ENCODE measurements at regions not wholly inside any gene's neighbourhood (a gene's known extent, or its start where the extent isn't known, plus 50 kb on each side); places are given as distances from the start of the nearest gene placed in this dataset.
A peak's percentile ranks its signal among the peaks of the same experiment; 100 is the strongest.

DNA sequence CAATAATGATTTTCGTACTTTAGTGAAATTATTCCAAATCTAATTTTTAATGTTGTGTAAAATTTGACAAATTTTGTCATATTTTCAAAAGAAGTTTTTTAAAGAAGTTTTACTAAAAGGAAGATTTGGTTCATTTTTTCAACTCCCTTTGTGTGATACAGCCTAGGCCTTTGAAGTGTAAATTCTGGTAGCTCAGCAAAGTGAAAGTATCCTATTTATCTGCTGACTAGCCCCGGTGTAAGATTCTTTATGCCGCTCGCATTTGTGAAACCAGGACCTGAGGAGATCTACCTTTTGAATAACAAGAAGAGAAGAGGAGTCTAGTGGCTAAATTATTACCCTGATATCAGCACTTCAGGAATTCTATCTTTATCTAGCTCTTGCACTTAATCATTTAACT lies 177.4 kb downstream of the JRKL start:
- ChIA-PET CTCF (interaction anchor here (1.7 kb wide), 1 partner anchor 103 kb away, joined by 7 read pairs; no protein-coding TSS in a partner anchor), POLR2A (no interaction called here)
- Mint-ChIP-seq H3K27ac (no peak overlapping the region), H3K4me3 (no peak overlapping the region), H3K4me1 (ENCODE audit: low read depth) (no peaks in the 10 kb centered on the region), H3K36me3 (ENCODE audit: low read depth) (no peaks in the 10 kb centered on the region), H3K9me3 (no peaks in the 10 kb centered on the region), H3K27me3 (no peaks in the 10 kb centered on the region)
- intact Hi-C loops (cut with micrococcal nuclease) = no loop called here
- ATAC-seq (peak; percentile 65), DNase-seq (no peak)
- TF ChIP-seq, protein P1, sequence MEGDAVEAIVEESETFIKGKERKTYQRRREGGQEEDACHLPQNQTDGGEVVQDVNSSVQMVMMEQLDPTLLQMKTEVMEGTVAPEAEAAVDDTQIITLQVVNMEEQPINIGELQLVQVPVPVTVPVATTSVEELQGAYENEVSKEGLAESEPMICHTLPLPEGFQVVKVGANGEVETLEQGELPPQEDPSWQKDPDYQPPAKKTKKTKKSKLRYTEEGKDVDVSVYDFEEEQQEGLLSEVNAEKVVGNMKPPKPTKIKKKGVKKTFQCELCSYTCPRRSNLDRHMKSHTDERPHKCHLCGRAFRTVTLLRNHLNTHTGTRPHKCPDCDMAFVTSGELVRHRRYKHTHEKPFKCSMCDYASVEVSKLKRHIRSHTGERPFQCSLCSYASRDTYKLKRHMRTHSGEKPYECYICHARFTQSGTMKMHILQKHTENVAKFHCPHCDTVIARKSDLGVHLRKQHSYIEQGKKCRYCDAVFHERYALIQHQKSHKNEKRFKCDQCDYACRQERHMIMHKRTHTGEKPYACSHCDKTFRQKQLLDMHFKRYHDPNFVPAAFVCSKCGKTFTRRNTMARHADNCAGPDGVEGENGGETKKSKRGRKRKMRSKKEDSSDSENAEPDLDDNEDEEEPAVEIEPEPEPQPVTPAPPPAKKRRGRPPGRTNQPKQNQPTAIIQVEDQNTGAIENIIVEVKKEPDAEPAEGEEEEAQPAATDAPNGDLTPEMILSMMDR (IDR thresholded peaks at IDR 0.05) = no peak

DNA sequence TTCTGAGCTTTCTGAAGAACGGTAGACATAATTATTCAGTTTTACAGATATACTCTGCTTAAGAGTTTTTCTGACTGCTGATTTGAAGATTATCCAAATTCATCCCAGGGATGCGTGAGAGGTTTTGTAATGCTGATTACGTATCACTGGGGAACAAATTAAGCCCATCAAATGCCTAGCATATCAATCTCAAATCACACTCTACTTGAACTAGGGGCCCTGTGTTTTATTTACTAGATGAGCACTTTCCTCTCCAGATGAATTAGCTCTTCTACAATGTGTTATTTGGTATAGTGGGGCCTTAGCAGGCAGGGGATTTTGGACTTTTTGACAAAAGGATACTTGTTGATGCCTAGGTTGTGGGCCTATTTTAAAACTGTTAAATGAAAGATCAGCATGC lies 177.9 kb downstream of the JRKL start:
- H3K9me3 Mint-ChIP-seq = no peaks in the 10 kb centered on the region
- intact Hi-C loops (cut with micrococcal nuclease) = no loop called here
- CTCF ChIA-PET = interaction anchor here (1.7 kb wide), 1 partner anchor 104 kb away, joined by 7 read pairs; no protein-coding TSS in a partner anchor
- ATAC-seq (peak; percentile 37), DNase-seq (no peak)
- TF ChIP-seq, protein P1 (IDR thresholded peaks at IDR 0.05) = no peak
- no peaks in the 10 kb centered on the region for H3K27me3 Mint-ChIP-seq
- no peak overlapping the region for H3K27ac Mint-ChIP-seq
- no peak overlapping the region for H3K4me3 Mint-ChIP-seq
- no peaks in the 10 kb centered on the region for H3K4me1 Mint-ChIP-seq (ENCODE audit: low read depth)
- no peaks in the 10 kb centered on the region for H3K36me3 Mint-ChIP-seq (ENCODE audit: low read depth)
- POLR2A ChIA-PET = no interaction called here

DNA sequence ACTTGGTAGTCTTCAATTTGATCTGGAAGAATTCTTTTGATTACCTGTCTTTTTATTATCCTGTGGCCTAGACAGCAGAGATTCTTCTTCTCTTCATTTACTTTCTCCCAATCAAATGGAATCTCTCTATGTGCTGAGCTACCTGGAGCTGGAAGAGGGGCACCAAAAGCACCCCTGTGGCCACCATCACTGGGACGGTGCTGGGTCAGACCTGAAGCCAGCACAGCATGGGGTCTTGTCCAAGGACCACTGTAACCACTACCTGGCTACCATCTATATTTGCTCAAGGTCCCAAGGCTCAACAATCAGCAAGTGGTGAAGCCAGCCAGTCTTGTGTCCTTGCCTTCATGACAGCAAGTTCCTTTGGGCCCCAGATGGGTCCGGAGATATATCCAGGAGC lies 186.6 kb downstream of the JRKL start:
- Mint-ChIP-seq H3K27me3 (peaks cover 2% of the 10 kb centered on the region), H3K4me1 (ENCODE audit: low read depth) (no peaks in the 10 kb centered on the region), H3K27ac (no peak overlapping the region), H3K36me3 (ENCODE audit: low read depth) (no peaks in the 10 kb centered on the region), H3K4me3 (no peak overlapping the region), H3K9me3 (no peaks in the 10 kb centered on the region)
- intact Hi-C loops (cut with micrococcal nuclease) = no loop called here
- CTCF ChIA-PET = no interaction called here
- TF ChIP-seq, protein P1 (IDR thresholded peaks at IDR 0.05) = no peak
- ATAC-seq (no peak), DNase-seq (no peak)
- POLR2A ChIA-PET = no interaction called here

DNA sequence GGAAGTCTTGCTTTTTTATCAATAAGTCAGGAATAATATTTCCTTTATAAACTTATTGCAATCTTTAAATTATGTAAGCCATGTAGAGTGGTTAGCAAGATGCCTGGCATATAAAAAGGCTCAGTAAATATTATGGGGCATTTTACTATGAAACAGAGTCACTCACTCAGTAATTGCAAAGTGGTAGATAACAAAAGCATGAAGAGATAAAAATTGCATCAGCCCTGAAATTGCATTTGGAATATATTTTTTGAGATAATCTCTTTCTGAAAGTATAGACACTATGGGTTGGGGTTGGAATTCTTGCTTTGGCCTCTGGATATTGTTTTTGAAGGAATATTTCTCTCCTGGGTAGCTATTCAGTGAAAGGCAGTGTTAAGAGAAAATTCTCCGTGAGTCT lies 188.6 kb downstream of the JRKL start:
- ChIA-PET POLR2A (no interaction called here), CTCF (no interaction called here)
- Mint-ChIP-seq H3K4me1 (ENCODE audit: low read depth) (no peaks in the 10 kb centered on the region), H3K36me3 (ENCODE audit: low read depth) (no peaks in the 10 kb centered on the region), H3K27ac (no peak overlapping the region), H3K4me3 (no peak overlapping the region), H3K27me3 (peaks cover 2% of the 10 kb centered on the region), H3K9me3 (no peaks in the 10 kb centered on the region)
- TF ChIP-seq, protein P1 (IDR thresholded peaks at IDR 0.05) = no peak
- intact Hi-C loops (cut with micrococcal nuclease) = no loop called here
- DNase-seq (no peak), ATAC-seq (no peak)

DNA sequence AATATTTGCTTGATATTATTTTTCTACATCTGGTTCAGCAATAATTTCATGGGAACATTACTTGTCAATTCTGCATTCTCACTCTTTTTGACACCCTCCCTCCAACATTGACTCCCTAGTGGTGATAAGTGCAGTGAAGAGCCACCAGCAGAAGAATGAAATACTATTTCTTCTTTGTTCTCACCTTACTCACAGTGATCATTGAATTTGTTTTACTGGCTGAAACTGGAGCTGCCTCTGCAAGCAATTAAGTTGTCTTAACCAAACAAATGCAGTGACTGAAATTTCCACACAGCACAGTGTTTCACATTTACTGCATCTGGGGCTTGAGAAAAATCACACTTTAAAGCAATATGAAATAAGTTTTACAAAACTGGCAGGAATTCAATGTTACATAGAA lies 189.8 kb downstream of the JRKL start:
- Mint-ChIP-seq H3K4me1 (ENCODE audit: low read depth) (no peaks in the 10 kb centered on the region), H3K9me3 (no peaks in the 10 kb centered on the region), H3K27me3 (peaks cover 2% of the 10 kb centered on the region), H3K27ac (no peak overlapping the region), H3K4me3 (no peak overlapping the region), H3K36me3 (ENCODE audit: low read depth) (no peaks in the 10 kb centered on the region)
- DNase-seq (no peak), ATAC-seq (no peak)
- TF ChIP-seq, protein P1 (IDR thresholded peaks at IDR 0.05) = no peak
- POLR2A ChIA-PET = no interaction called here
- intact Hi-C loops (cut with micrococcal nuclease) = no loop called here
- CTCF ChIA-PET = no interaction called here
